Ovary (tissue), 3 donors: ENCODE measurements at regions not wholly inside any gene's neighbourhood (a gene's known extent, or its start where the extent isn't known, plus 50 kb on each side); places are given as distances from the start of the nearest gene placed in this dataset.

Experiments
- EP300 ChIP-seq: sonication (generic); formaldehyde crosslinking; IDR thresholded peaks from one replicate; pipeline ENCODE4 v1.6.1; 2017; ENCODE audit warnings: antibody characterized with exemption
- POLR2A ChIP-seq: fragments of 450-650 bp; IDR thresholded peaks from one replicate; pipeline ENCODE4 v1.6.1; 2017; ENCODE audit warnings: antibody characterized with exemption, mild to moderate bottlenecking, moderate library complexity
- TF ChIP-seq, protein P1 (sequence below), 3 donors: fragments of 450-650 bp in 2 of 3; fragments of 200-600 bp in 1 of 3; IDR thresholded peaks; one replicate each; pipeline versions ENCODE4 v1.5.1 to v1.8.0; 2016 to 2022; ENCODE audit warnings: antibody characterized with exemption in 3 of 3, mild to moderate bottlenecking in 1 of 3
- donor health status: DM: no; HTN: no; CAD: no.

DNA sequence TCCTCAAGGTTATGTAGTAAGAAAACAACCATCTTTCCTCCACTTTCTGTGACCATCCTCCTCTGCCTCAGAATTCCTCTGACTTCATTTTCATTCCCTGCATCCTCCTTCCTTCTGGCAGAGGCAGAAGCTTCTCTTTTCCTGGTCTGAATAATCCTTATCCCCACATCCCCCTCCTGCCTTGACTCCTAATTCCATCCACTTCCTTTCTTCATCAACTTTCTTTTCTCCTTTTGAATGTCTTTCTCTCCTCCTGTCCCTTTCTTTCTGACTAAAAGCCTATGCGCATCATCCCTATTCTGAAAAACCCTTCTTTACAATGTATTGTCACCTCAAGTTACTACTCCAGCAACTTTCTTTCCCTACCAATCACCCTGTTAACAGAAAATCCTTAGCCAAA lies 79.0 kb downstream of the CDO1 start:
- TF ChIP-seq POLR2A (no peak), EP300 (no peak)
- TF ChIP-seq, protein P1, sequence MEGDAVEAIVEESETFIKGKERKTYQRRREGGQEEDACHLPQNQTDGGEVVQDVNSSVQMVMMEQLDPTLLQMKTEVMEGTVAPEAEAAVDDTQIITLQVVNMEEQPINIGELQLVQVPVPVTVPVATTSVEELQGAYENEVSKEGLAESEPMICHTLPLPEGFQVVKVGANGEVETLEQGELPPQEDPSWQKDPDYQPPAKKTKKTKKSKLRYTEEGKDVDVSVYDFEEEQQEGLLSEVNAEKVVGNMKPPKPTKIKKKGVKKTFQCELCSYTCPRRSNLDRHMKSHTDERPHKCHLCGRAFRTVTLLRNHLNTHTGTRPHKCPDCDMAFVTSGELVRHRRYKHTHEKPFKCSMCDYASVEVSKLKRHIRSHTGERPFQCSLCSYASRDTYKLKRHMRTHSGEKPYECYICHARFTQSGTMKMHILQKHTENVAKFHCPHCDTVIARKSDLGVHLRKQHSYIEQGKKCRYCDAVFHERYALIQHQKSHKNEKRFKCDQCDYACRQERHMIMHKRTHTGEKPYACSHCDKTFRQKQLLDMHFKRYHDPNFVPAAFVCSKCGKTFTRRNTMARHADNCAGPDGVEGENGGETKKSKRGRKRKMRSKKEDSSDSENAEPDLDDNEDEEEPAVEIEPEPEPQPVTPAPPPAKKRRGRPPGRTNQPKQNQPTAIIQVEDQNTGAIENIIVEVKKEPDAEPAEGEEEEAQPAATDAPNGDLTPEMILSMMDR (IDR thresholded peaks at IDR 0.05): no peak
